ENCODE measurements at regions not wholly inside any gene's neighbourhood (a gene's known extent, or its start where the extent isn't known, plus 50 kb on each side); places are given as distances from the start of the nearest gene placed in this dataset.
A peak's percentile ranks its signal among the peaks of the same experiment; 100 is the strongest.

DNA sequence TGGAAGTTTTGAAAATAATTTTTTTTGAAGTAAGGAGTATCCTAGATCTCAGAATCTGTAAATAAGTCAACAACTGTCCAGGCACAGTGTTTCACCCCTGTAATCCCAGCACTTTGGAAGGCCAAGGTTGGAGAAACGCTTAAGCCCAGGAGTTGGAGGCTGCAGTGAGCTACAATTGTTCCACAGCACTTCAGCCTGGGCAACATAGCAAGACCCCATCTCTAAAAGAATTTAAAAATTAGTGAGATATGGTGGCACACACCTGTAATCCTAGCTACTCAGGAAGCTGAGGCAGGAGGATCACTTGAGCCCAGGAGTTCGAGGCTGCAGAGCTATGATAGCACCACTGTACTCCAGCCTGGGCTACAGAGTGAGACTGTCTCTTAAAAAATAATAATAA is 87.2 kb upstream of the ZNF507 start:
- Histone ChIP-seq H3K4me1 (ENCODE audit: control insufficient read depth, insufficient read depth, low read length) (no peaks in the 10 kb centered on the region), H3K36me3 (ENCODE audit: control insufficient read depth, insufficient read depth, low read length) (no peaks in the 10 kb centered on the region), H3K9me3 (ENCODE audit: control insufficient read depth, insufficient read depth, low read length) (no peaks in the 10 kb centered on the region), H3K27me3 (ENCODE audit: control insufficient read depth, insufficient read depth, low read length) (no peaks in the 10 kb centered on the region), H3K4me3 (ENCODE audit: low read length) (no peak overlapping the region), H3K27ac (ENCODE audit: low read length) (no peak overlapping the region)
- no peak for DNase-seq (ENCODE audit: low read depth, low spot score)
- no CpG with 5 or more reads among the region's 2 CpGs for WGBS (ENCODE audit: insufficient coverage, insufficient read length)

DNA sequence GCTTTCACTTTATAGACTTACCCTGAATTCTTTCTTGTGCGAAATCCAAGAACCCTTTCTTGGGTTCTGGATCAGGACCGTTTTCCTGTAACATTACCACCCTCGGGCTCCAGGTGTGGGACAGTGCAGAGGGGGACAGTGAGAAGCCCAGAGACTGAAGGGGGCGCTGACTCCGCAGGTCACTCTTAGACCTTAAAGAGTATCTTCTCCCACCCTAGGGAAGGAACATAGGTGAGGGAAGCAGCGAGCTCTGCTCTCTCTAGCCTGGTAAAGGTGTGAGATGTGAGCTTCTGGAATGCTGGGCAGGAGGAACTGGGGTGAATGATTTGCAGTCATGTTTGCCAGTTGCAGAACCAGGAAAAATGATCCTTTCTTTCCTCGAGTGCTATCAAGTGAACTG is 80.8 kb upstream of the ZNF507 start:
- Histone ChIP-seq H3K4me3 (ENCODE audit: low read length) (no peak overlapping the region), H3K27ac (ENCODE audit: low read length) (no peak overlapping the region), H3K27me3 (ENCODE audit: control insufficient read depth, insufficient read depth, low read length) (no peaks in the 10 kb centered on the region), H3K36me3 (ENCODE audit: control insufficient read depth, insufficient read depth, low read length) (no peaks in the 10 kb centered on the region), H3K9me3 (ENCODE audit: control insufficient read depth, insufficient read depth, low read length) (no peaks in the 10 kb centered on the region), H3K4me1 (ENCODE audit: control insufficient read depth, insufficient read depth, low read length) (no peaks in the 10 kb centered on the region)
- no peak for DNase-seq (ENCODE audit: low read depth, low spot score)
- WGBS (ENCODE audit: insufficient coverage, insufficient read length): no CpG with 5 or more reads among the region's 7 CpGs

- no peak for DNase-seq (ENCODE audit: low read depth, low spot score)
- no CpG with 5 or more reads among the region's 5 CpGs for WGBS (ENCODE audit: insufficient coverage, insufficient read length)
- Histone ChIP-seq H3K9me3 (ENCODE audit: control insufficient read depth, insufficient read depth, low read length) (no peaks in the 10 kb centered on the region), H3K4me1 (ENCODE audit: control insufficient read depth, insufficient read depth, low read length) (no peaks in the 10 kb centered on the region), H3K36me3 (ENCODE audit: control insufficient read depth, insufficient read depth, low read length) (no peaks in the 10 kb centered on the region), H3K27ac (ENCODE audit: low read length) (no peak overlapping the region), H3K27me3 (ENCODE audit: control insufficient read depth, insufficient read depth, low read length) (no peaks in the 10 kb centered on the region), H3K4me3 (ENCODE audit: low read length) (no peak overlapping the region)
Measured at GRCh38 chr19:32265995-32266394, 79.4 kb upstream of the ZNF507 start.

DNA sequence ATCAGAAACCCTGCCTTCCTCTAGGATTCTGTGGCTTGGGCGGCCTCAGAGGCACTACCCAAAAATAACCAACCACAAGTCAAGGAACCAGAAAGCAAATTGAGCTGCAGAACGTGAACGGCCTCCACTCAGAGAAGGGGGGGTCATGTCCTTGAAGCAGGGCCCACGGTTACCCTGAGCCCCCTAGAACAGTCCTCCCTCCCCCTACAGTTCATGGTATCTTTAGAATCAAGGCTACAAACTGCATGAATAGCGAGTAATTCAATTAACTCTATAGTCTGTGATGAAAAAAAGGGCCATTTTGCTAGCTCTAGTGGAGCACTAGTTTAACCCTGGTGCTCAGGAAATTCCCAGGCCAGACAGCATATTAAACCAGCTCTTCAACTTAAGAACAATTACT is 79.0 kb upstream of the ZNF507 start:
- no peak overlapping the region for H3K4me3 ChIP-seq (ENCODE audit: low read length)
- H3K27me3 ChIP-seq (ENCODE audit: control insufficient read depth, insufficient read depth, low read length): no peaks in the 10 kb centered on the region
- H3K4me1 ChIP-seq (ENCODE audit: control insufficient read depth, insufficient read depth, low read length): no peaks in the 10 kb centered on the region
- H3K36me3 ChIP-seq (ENCODE audit: control insufficient read depth, insufficient read depth, low read length): no peaks in the 10 kb centered on the region
- no CpG with 5 or more reads among the region's 5 CpGs for WGBS (ENCODE audit: insufficient coverage, insufficient read length)
- no peaks in the 10 kb centered on the region for H3K9me3 ChIP-seq (ENCODE audit: control insufficient read depth, insufficient read depth, low read length)
- DNase-seq (ENCODE audit: low read depth, low spot score): no peak
- no peak overlapping the region for H3K27ac ChIP-seq (ENCODE audit: low read length)

GRCh38 chr19:32268381-32268780 is 77.0 kb upstream of the ZNF507 start:
- no peaks in the 10 kb centered on the region for H3K4me1 ChIP-seq (ENCODE audit: control insufficient read depth, insufficient read depth, low read length)
- no CpG with 5 or more reads among the region's 3 CpGs for WGBS (ENCODE audit: insufficient coverage, insufficient read length)
- H3K9me3 ChIP-seq (ENCODE audit: control insufficient read depth, insufficient read depth, low read length): no peaks in the 10 kb centered on the region
- DNase-seq (ENCODE audit: low read depth, low spot score): no peak
- H3K27ac ChIP-seq (ENCODE audit: low read length): no peak overlapping the region
- no peaks in the 10 kb centered on the region for H3K36me3 ChIP-seq (ENCODE audit: control insufficient read depth, insufficient read depth, low read length)
- no peak overlapping the region for H3K4me3 ChIP-seq (ENCODE audit: low read length)
- no peaks in the 10 kb centered on the region for H3K27me3 ChIP-seq (ENCODE audit: control insufficient read depth, insufficient read depth, low read length)

- Histone ChIP-seq H3K4me1 (ENCODE audit: control insufficient read depth, insufficient read depth, low read length) (no peaks in the 10 kb centered on the region), H3K9me3 (ENCODE audit: control insufficient read depth, insufficient read depth, low read length) (no peaks in the 10 kb centered on the region), H3K4me3 (ENCODE audit: low read length) (no peak overlapping the region), H3K27ac (ENCODE audit: low read length) (no peak overlapping the region), H3K36me3 (ENCODE audit: control insufficient read depth, insufficient read depth, low read length) (no peaks in the 10 kb centered on the region), H3K27me3 (ENCODE audit: control insufficient read depth, insufficient read depth, low read length) (no peaks in the 10 kb centered on the region)
- WGBS (ENCODE audit: insufficient coverage, insufficient read length): no CpG with 5 or more reads among the region's 5 CpGs
- no peak for DNase-seq (ENCODE audit: low read depth, low spot score)
Measured at GRCh38 chr19:32269831-32270230, 75.6 kb upstream of the ZNF507 start.

- H3K4me1 ChIP-seq (ENCODE audit: control insufficient read depth, insufficient read depth, low read length): no peaks in the 10 kb centered on the region
- H3K4me3 ChIP-seq (ENCODE audit: low read length): no peak overlapping the region
- no peaks in the 10 kb centered on the region for H3K27me3 ChIP-seq (ENCODE audit: control insufficient read depth, insufficient read depth, low read length)
- H3K27ac ChIP-seq (ENCODE audit: low read length): no peak overlapping the region
- DNase-seq (ENCODE audit: low read depth, low spot score): no peak
- H3K36me3 ChIP-seq (ENCODE audit: control insufficient read depth, insufficient read depth, low read length): no peaks in the 10 kb centered on the region
- no peaks in the 10 kb centered on the region for H3K9me3 ChIP-seq (ENCODE audit: control insufficient read depth, insufficient read depth, low read length)
Measured at GRCh38 chr19:32273483-32273882, 71.9 kb upstream of the ZNF507 start.

DNA sequence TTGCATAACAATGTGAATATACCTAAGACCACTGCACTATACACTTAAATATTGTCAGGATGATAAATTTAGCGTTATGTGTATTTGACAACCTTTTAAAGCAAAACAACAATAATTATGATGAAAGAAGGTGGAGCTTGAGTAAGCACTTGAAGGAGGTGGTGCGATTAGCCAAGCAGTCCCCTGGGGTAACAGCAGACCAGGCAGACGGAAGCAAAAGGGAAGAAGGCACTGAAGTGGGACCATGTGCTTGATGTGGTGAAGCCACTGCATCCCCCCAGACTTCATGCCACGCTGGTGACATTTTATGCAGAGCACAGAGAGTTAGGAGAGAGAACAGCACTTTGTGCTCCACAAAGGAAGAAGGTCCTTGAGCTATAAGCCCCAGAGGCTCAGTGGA is 58.3 kb upstream of the ZNF507 start:
- Histone ChIP-seq H3K36me3 (ENCODE audit: control insufficient read depth, insufficient read depth, low read length) (no peaks in the 10 kb centered on the region), H3K27ac (ENCODE audit: low read length) (no peak overlapping the region), H3K4me3 (ENCODE audit: low read length) (no peak overlapping the region), H3K4me1 (ENCODE audit: control insufficient read depth, insufficient read depth, low read length) (no peaks in the 10 kb centered on the region), H3K27me3 (ENCODE audit: control insufficient read depth, insufficient read depth, low read length) (no peaks in the 10 kb centered on the region), H3K9me3 (ENCODE audit: control insufficient read depth, insufficient read depth, low read length) (no peaks in the 10 kb centered on the region)
- no CpG with 5 or more reads among the region's 4 CpGs for WGBS (ENCODE audit: insufficient coverage, insufficient read length)
- no peak for DNase-seq (ENCODE audit: low read depth, low spot score)

DNA sequence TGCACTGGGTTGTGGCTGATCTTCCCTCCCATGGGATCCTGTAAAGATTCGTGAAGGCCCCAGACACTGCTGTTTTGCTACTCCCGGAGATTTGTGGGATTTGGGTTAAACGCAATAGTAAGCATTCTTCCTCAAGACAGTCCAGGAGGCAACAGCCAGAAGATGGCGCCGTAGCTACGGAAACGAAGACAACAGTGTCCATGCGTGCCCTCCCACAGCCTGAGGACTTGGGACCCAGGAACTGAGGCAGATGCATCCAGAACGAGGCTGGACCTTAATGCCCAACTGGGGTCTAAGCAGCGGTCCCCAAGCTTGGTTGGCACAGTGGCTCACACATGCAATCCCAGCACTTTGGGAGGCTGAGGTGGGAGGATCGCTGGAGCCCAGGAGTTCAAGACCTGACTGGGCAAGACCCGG is 57.6 kb upstream of the ZNF507 start:
- Histone ChIP-seq H3K27me3 (ENCODE audit: control insufficient read depth, insufficient read depth, low read length) (no peaks in the 10 kb centered on the region), H3K9me3 (ENCODE audit: control insufficient read depth, insufficient read depth, low read length) (no peaks in the 10 kb centered on the region), H3K4me3 (ENCODE audit: low read length) (no peak overlapping the region), H3K36me3 (ENCODE audit: control insufficient read depth, insufficient read depth, low read length) (no peaks in the 10 kb centered on the region), H3K4me1 (ENCODE audit: control insufficient read depth, insufficient read depth, low read length) (no peaks in the 10 kb centered on the region), H3K27ac (ENCODE audit: low read length) (no peak overlapping the region)
- peak; percentile 78 for DNase-seq (ENCODE audit: low read depth, low spot score)
- no CpG with 5 or more reads among the region's 12 CpGs for WGBS (ENCODE audit: insufficient coverage, insufficient read length)

DNA sequence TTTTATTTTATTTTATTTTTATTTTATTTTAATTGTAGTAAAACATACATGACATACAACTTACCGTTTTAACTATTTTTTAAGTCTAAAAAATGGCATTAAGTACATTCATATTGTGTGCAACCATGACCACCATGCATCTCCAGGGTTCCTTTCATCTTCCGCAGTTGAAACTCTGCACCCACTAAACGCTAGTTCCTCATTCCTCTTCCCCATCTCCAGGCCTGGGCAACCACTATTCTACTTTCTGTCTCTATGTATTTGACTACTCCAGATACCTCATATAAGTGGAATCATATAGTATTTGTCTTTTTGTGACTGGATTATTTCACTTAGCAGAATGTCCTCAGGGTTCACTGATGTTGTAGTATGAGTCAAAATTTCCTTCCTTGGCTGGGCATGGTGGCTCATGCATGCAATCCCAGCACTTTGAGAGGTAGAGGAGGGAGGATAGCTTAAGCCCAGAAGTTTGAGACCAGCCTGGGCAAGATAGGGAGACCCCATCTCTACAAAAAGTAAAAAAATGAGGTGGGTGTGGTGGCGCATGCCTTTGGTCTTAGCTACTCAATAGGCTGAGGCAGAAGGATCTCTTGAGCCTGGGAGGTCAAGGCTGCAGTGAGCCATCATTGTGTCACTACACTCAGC is 55.7 kb upstream of the ZNF507 start:
- Histone ChIP-seq H3K27me3 (ENCODE audit: control insufficient read depth, insufficient read depth, low read length) (no peaks in the 10 kb centered on the region), H3K36me3 (ENCODE audit: control insufficient read depth, insufficient read depth, low read length) (no peaks in the 10 kb centered on the region), H3K4me1 (ENCODE audit: control insufficient read depth, insufficient read depth, low read length) (no peaks in the 10 kb centered on the region), H3K4me3 (ENCODE audit: low read length) (no peak overlapping the region), H3K27ac (ENCODE audit: low read length) (no peak overlapping the region), H3K9me3 (ENCODE audit: control insufficient read depth, insufficient read depth, low read length) (no peaks in the 10 kb centered on the region)
- DNase-seq (ENCODE audit: low read depth, low spot score): no peak
- no CpG with 5 or more reads among the region's 4 CpGs for WGBS (ENCODE audit: insufficient coverage, insufficient read length)

DNA sequence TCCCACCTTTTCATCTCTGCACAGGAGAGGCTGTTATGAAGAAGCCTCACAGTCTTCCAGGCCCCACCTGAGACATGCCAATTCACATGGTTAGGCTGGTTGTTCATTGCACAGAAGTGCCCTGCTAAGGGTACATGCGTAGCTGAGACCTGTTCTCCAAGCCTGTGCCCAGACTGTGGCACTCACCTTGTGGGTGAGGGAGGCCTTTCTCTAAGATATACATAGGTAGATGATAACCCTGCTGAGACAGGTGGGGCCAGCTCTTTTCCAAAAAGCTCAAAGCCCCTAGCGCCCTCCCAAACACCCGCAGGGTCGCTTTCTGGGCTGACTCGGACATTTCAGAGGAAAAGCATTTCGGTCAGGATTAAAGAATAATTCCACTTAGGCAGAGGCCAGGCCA is 53.5 kb upstream of the ZNF507 start:
- H3K4me1 ChIP-seq (ENCODE audit: control insufficient read depth, insufficient read depth, low read length): no peaks in the 10 kb centered on the region
- WGBS (ENCODE audit: insufficient coverage, insufficient read length): no CpG with 5 or more reads among the region's 6 CpGs
- H3K9me3 ChIP-seq (ENCODE audit: control insufficient read depth, insufficient read depth, low read length): no peaks in the 10 kb centered on the region
- no peaks in the 10 kb centered on the region for H3K27me3 ChIP-seq (ENCODE audit: control insufficient read depth, insufficient read depth, low read length)
- H3K36me3 ChIP-seq (ENCODE audit: control insufficient read depth, insufficient read depth, low read length): no peaks in the 10 kb centered on the region
- no peak overlapping the region for H3K4me3 ChIP-seq (ENCODE audit: low read length)
- no peak overlapping the region for H3K27ac ChIP-seq (ENCODE audit: low read length)
- no peak for DNase-seq (ENCODE audit: low read depth, low spot score)

Measured in iPS DF 6.9 (cell line).